HG02970 (cell line): ENCODE measurements at regions not wholly inside any gene's neighbourhood (a gene's known extent, or its start where the extent isn't known, plus 50 kb on each side); places are given as distances from the start of the nearest gene placed in this dataset.
"Not testable (repeated sequence)": the region's sequence is repeated elsewhere in the genome, so short reads cannot be mapped to it uniquely, and the experiment has no call there.

ENCODE experiments used
- ATAC-seq: cut with Tn5 transposase; IDR thresholded peaks from one replicate; pipeline ENCODE4 v1.9.1; 2021; ENCODE audit warnings: mild to moderate bottlenecking, moderate library complexity, moderate number of reproducible peaks; ENCODE audit not compliant: unreplicated experiment, low FRiP score

DNA sequence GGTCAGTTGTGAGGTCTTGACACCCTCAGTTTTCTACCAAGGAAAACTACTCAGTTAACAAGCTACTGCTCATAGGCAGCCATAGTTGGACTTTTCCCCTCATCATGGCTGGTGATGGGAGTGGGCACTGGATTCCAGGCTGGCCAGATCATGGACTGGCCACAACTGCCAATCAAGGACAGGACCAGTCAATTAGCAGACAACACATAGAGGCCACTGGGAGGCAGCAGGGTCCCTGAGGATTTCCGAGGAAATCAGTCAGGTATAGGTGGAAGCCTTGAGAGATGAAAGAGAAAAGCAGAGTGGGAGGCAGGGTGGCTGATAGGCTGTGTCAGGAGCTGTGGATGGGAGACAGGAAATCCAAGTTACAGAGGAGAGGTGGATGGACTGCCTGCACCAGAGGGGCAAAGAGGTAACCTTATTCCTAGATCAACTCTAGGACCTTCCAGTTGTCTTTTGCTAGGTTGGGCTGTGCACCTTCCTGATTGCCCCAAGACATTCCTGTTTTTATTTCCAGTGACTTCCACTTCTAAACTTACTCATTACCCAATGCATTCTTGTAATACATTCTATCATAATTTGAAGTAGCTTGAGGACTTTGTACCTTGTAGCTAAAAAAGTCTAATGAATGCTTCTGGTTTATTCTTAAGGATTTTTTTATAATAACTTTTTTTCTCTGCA lies 361.8 kb downstream of the KCNRG start:
- ATAC-seq = no peak

DNA sequence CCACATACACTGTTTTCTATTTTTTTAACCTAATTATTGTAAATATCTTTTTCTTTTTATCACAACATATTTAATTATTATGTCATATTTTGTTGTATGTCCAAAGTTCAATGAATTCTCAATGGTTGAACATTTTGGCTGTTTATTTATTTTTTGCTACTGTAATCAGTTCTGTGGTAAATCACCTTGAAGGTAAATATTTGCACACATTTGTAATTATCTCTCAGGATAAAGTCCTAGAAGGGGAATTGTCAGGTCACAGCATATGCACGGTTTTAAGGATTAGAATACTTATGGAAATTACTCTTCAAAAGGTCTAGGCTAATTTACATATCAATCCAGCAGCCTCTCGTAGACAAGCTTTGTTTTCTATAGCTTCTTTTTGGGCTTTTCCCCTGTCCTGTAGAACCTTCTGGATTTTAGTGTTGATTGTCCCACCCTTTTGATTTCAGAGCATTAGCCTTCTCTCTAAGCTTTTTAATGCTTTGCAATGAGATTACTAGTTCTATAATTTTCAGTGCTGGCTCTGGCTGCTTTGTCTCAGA lies 362.6 kb downstream of the KCNRG start:
- ATAC-seq = no peak

- no peak for ATAC-seq
Observed at GRCh38 chr13:50378509-50379044, 363.3 kb downstream of the KCNRG start.

DNA sequence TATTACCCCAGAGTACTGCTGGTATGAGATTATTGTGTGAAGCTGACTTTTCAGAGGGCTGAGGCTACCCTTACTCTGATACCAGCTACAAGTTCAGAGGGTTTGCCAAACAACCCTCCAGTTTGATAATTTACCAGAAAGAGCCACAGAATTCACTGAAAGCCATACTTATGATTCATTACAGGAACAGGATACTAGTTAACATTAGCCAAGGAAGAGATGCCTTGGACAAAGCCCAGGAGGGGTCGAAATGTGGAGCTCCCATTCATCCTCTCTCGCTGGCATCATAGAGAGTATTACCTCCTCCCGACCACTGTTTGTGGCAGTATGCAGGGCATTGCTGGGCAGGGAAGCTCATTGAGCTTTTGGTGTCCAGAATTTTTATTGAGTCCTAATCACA lies 364.3 kb downstream of the KCNRG start:
- ATAC-seq = no peak

GRCh38 chr13:50380905-50381304 lies 365.7 kb downstream of the KCNRG start:
- ATAC-seq = no peak

DNA sequence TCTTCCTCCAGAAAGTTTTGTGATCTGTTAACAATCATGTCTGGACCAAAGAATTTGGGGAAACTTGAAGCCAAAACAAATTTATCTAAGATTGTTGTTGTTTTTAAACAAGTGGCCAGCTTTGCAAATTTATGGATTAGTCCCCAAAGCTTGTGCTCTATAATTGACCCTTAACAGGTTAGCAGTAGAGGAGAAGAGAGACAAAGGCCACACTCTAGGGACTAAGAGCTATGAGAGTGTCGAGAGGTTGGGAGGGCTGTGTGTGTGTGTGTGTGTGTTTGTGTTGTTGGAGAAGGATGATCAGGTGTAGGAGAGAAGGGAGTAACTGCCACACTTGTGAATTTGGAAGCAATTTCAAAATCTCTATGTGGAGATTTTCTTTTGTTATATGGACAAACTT lies 367.3 kb downstream of the KCNRG start:
- no peak for ATAC-seq

GRCh38 chr13:50382951-50383350 lies 367.7 kb downstream of the KCNRG start:
- no peak for ATAC-seq

- ATAC-seq = no peak
Observed at GRCh38 chr13:50384724-50385123, 369.5 kb downstream of the KCNRG start.

DNA sequence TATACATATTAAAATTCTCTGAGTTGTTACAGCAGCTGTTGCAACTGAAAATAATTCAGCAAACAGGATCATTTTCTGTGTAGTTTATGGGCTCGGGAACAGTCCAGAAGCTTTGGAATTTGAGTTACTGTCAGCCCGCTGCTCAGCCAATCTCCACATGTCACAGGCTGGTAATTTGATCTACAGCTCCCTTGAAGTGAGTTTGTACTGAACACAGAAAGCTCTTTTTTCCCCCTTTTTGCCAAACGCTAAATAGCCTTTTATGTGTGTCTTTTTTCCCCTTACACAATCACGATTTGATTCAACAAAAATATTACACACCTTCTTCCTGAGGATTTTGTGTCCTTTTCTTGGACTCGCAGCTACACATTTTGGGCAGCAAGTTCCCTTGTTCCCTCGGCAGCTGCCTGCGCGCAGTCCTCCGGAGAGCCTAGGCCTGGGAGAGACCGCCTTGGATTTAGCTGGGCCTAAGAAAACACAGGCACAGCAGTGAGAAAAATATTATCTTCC lies 371.4 kb downstream of the KCNRG start:
- no peak for ATAC-seq

GRCh38 chr13:50387051-50387581 lies 371.9 kb downstream of the KCNRG start:
- ATAC-seq = no peak

GRCh38 chr13:50388481-50388880 lies 373.2 kb downstream of the KCNRG start:
- no peak for ATAC-seq

- ATAC-seq = no peak
Observed at GRCh38 chr13:50389726-50390125, 374.5 kb downstream of the KCNRG start.

- no peak for ATAC-seq
Observed at GRCh38 chr13:50390503-50391248, 375.4 kb downstream of the KCNRG start.

DNA sequence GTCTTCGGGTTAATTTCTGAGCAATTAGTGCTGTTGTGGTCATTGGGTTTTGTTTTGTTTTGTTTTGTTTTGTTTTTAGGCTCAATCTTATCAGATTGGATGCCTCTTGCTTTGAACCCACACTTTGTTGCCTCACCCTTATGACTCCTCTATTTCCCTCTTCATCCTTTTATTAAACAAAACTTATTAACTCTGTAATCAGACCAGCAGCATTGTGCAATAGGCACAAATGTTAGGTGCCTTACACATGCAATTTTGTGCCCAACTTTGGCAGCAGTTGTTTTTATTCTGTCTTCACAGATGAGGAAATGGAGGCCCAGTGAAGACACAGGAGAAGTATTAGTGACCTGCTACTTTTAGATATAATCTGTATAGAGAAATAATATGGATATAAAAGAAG lies 377.7 kb downstream of the KCNRG start:
- ATAC-seq = no peak

GRCh38 chr13:50393628-50394027 lies 378.4 kb downstream of the KCNRG start:
- ATAC-seq = no peak

DNA sequence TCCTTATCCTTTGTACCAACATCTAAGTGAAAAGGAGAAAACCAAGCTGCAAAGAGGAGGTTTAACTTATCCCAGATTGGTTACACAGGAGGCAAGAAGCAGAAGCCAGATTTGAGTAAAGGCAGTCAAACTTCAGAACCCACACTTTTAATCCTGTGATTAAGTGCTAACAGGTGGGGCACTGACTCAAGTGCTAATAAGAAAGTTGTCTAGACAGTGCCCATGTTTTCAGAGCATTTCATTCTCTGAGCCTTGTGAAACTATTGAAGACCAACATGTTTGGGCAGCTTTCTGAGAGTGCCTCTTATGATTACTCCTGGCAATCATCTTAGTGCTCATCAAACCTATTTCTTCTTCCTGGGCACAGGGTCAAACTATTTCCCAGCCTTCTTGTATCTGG lies 380.8 kb downstream of the KCNRG start:
- ATAC-seq = no peak

- not testable (repeated sequence) for ATAC-seq
Observed at GRCh38 chr13:50396618-50397017, 381.4 kb downstream of the KCNRG start.

- ATAC-seq = no peak
Observed at GRCh38 chr13:50400035-50400726, 384.9 kb downstream of the KCNRG start.

GRCh38 chr13:50401049-50401505 lies 385.8 kb downstream of the KCNRG start:
- ATAC-seq = no peak

GRCh38 chr13:50401721-50402465 lies 386.6 kb downstream of the KCNRG start:
- no peak for ATAC-seq
